KOPT-K1 (cell line): ENCODE measurements at regions not wholly inside any gene's neighbourhood (a gene's known extent, or its start where the extent isn't known, plus 50 kb on each side); places are given as distances from the start of the nearest gene placed in this dataset.

Experiments used
- H3K27ac ChIP-seq: fragments of 200-600 bp; sonication (generic); 2 replicates; pipeline ENCODE4 v1.5.1; 2016; ENCODE audit warnings: antibody characterized with exemption, mild to moderate bottlenecking, low read depth, low read length; ENCODE audit not compliant: poor library complexity, severe bottlenecking
- H3K36me3 ChIP-seq: fragments of 200-600 bp; sonication (generic); 2 replicates; pipeline ENCODE4 v1.5.1; 2017; ENCODE audit warnings: antibody characterized with exemption, mild to moderate bottlenecking, low read length, moderate library complexity; ENCODE audit not compliant: insufficient read depth
- H3K9me3 ChIP-seq: fragments of 200-600 bp; sonication (generic); 2 replicates; pipeline ENCODE4 v1.5.1; 2017; ENCODE audit warnings: antibody characterized with exemption, low read length, mild to moderate bottlenecking; ENCODE audit not compliant: insufficient read depth, poor library complexity, severe bottlenecking

- Histone ChIP-seq H3K27ac (no peak overlapping the region), H3K36me3 (no peaks in the 10 kb centered on the region), H3K9me3 (no peaks in the 10 kb centered on the region)
Measured at GRCh38 chr10:23988006-23988405, 220.9 kb upstream of the KIAA1217 start.

- no peaks in the 10 kb centered on the region for H3K36me3 ChIP-seq
- H3K27ac ChIP-seq: no peak overlapping the region
- no peaks in the 10 kb centered on the region for H3K9me3 ChIP-seq
Measured at GRCh38 chr10:23994459-23995046, 214.4 kb upstream of the KIAA1217 start.

DNA sequence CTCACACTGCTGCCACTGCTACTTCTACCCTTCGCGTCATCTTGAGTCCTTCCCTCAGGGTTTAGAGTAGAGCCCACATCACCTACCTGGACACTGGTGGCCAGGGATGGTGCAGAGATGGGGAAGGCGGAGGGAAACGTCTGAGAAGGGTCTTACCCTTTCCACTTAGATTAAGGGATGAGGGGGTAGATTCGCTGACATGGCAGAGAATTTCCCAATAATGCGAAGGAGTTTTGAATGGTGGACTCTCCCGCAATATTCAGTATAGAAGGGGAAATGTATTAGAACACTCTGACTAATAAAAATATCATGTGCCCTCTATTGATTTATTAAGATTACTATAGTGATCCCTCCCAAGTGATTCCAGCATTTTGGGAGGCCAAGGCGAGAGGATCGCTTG is 209.5 kb upstream of the KIAA1217 start:
- Histone ChIP-seq H3K36me3 (no peaks in the 10 kb centered on the region), H3K27ac (no peak overlapping the region), H3K9me3 (no peaks in the 10 kb centered on the region)

DNA sequence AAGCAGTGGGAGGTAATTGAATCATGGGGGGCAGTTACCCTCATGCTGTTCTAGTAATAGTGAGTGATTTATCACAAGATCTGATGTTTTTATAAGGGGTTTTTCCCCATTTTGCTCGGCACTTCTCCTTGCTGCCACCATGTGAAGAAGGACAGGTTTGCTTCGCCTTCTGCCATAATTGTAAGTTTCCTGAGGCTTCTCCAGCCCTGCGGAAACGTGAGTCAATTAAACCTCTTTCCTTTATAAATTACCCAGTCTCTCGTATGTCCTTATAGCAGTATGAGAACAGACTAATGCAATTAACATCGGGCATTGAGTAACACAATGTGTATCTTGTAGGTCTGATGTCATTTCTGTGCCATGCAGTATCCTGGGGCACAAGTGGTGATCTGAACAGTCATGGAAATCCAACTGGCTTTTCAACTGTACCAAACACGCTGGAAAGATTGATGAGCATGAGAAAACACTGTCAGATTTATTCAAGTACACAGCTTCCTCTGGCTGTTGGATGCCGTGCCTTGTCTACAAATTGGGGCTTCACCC is 208.6 kb upstream of the KIAA1217 start:
- no peak overlapping the region for H3K27ac ChIP-seq
- no peaks in the 10 kb centered on the region for H3K9me3 ChIP-seq
- no peaks in the 10 kb centered on the region for H3K36me3 ChIP-seq

DNA sequence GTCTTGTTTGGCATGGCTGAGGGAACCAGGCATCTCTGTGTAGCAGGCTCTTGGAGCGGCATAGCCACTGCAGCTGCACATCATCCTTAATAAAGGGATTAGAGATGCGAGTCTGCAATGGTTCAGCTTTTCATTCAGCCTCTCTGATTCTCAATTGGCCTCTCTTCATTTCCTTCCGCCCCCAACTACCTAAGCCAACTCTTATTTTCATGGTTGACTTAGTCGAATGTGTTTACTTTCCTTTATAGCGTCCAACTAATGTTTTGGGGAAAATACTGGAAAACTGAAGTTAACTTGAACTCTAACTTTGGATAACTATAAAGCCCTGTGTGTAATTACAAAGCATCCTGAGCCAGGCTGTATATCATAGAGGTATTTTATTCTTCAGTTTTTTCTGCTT is 202.2 kb upstream of the KIAA1217 start:
- H3K36me3 ChIP-seq: no peaks in the 10 kb centered on the region
- H3K9me3 ChIP-seq: no peaks in the 10 kb centered on the region
- H3K27ac ChIP-seq: no peak overlapping the region

DNA sequence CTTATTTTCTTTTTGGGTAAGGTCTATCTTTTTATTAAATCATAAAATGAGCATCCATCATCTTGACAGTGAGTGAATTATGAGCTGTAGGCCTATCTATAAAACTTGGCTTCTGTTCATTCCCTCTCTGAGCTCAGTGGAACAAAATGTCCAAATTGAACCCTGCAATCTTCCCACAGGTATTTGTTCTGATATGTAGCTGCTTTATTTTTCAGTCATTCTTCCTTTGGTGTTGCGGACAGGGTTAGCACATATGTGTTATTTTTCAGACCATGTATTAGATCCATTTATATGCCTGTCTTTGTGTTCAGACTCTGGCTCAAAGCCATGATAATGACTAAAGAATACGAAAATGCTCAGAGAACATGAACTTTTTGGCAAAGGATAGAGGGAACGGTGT is 201.6 kb upstream of the KIAA1217 start:
- H3K27ac ChIP-seq: no peak overlapping the region
- no peaks in the 10 kb centered on the region for H3K9me3 ChIP-seq

DNA sequence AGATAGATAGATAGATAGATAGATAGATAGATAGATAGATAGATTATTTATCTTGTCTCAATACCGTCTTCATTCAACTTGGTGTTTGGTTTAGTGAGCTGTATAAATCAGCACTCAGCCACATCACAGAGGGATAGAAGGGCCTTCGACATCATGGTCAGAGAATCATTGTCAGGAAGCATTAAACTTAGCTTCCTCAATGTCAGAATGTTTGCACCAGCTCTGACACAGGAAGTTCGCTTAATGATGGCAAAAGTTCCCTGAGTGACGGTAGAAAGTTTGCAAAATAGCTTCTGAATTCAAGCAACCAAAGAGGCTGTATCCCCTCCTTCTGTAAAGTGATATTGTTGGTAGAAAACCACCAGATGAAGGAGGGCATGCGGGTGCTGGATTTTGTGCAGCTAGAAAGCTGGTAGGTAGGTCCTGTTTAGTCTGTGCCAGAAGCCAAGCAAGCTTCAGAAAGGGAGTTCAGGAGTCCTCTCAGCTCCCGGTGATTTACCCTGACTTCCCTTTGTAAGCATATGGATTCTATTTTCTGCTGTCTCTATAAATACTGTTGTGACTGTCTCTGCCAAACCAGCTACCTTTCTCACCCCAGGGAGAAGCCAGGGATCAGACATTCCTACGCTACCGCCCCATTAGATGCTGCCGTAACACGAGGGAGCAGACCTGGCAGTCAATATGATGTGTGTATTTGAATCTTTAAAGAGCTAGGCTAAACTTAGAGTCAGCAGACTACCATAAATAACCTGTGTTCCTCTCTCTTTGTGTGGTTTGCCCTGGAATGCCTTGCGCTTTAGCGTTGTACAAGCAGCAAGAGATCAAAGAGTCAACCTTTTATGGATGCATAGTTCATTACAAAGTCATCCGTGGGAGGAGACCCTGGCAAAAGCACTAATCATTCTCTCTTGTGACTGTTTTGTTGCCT is 200.5 kb upstream of the KIAA1217 start:
- no peak overlapping the region for H3K27ac ChIP-seq
- H3K9me3 ChIP-seq: no peaks in the 10 kb centered on the region
- no peaks in the 10 kb centered on the region for H3K36me3 ChIP-seq

More for the DNA sequence above, 201.6 kb upstream of the KIAA1217 start:
- H3K36me3 ChIP-seq: no peaks in the 10 kb centered on the region

GRCh38 chr10:24009115-24009514 is 199.8 kb upstream of the KIAA1217 start:
- H3K36me3 ChIP-seq: no peaks in the 10 kb centered on the region
- H3K9me3 ChIP-seq: no peaks in the 10 kb centered on the region
- H3K27ac ChIP-seq: no peak overlapping the region

- H3K27ac ChIP-seq: no peak overlapping the region
- no peaks in the 10 kb centered on the region for H3K9me3 ChIP-seq
- no peaks in the 10 kb centered on the region for H3K36me3 ChIP-seq
Measured at GRCh38 chr10:24009736-24010135, 199.2 kb upstream of the KIAA1217 start.

GRCh38 chr10:24010436-24010970 is 198.4 kb upstream of the KIAA1217 start:
- Histone ChIP-seq H3K9me3 (no peaks in the 10 kb centered on the region), H3K27ac (no peak overlapping the region), H3K36me3 (no peaks in the 10 kb centered on the region)

DNA sequence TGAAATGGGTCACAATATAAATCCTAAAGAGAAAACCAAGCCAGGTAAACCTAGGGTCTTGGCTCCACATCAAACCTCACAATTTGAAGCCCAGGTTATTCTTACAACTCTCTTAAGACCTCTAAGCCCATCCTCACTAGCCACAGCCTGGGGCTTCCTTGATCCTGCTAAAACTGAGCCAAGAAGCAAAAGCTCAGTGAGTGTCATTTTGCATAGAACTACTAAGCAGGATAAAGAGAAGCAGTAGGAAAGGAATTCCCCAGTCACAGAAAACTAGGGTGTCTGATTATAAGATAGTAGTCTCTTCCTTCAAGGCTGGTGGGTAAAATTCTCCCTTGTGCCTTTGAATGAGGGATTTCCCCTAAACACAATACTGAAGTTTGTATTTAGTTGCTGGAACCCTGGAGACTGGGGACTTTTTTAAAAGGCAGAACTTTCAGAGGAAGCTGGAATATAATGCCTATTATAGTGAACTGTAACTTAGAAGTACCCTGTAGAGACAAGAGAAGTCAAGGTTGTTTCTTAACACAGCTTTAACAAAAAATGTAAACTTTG is 196.6 kb upstream of the KIAA1217 start:
- no peaks in the 10 kb centered on the region for H3K36me3 ChIP-seq
- no peak overlapping the region for H3K27ac ChIP-seq
- no peaks in the 10 kb centered on the region for H3K9me3 ChIP-seq

DNA sequence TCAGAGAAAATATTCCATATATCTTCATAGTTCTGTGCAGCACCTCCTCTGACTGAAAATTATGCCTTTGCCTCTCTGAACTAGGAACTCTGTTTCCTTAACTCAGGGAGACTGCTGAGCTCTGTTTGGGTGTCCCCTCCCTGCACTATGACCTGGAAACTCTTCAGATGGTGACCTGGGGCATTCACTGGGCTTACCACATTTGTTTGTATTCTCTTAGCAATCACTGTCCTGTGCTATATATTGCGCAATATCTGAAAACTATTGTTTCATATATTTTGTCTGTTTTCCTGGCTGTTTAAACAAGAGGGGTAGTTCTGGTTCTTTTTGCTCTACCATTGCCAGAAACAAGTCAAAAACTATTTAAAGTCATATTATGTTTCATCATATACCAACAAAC is 181.8 kb upstream of the KIAA1217 start:
- Histone ChIP-seq H3K36me3 (no peaks in the 10 kb centered on the region), H3K27ac (no peak overlapping the region), H3K9me3 (no peaks in the 10 kb centered on the region)

DNA sequence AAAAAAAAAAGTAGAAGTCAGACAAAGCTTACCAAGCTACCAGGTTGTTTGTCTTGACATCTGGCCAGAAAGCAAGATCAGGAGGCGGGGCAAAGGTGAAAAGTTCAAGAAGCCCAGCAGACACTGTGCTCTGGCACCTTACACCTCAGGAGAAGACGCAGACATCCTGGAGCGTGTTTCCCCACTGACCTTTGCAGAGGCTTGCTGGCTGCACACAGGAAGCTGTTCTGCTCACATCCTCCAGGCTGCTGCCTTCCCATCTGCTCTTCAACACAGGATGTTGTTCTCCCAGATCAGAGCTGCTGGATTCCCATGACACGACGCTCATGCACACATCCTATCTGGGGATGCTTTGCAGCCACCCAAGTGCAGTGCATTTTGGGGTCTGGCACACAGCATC is 174.4 kb upstream of the KIAA1217 start:
- H3K27ac ChIP-seq: no peak overlapping the region
- no peaks in the 10 kb centered on the region for H3K36me3 ChIP-seq
- no peaks in the 10 kb centered on the region for H3K9me3 ChIP-seq

- Histone ChIP-seq H3K36me3 (no peaks in the 10 kb centered on the region), H3K9me3 (no peaks in the 10 kb centered on the region), H3K27ac (no peak overlapping the region)
Measured at GRCh38 chr10:24035761-24036160, 173.2 kb upstream of the KIAA1217 start.

DNA sequence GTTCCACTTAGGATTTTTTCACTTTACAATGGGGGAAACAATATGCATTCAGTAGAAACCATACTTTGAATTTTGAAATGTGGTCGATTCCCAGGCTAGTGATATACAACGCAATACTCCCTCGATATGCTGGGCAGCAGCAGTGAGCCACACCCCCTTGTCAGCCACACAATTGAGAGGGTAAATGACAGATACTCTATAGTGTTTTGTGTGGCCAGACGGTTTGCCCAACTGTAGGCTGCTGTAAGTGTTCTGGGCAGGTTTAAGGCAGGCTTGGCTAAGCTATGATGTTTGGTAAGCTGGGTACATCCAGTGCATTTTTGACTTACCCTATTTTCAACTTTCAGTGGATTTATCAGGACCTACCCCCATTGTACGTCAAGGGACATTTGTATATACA is 169.6 kb upstream of the KIAA1217 start:
- no peaks in the 10 kb centered on the region for H3K36me3 ChIP-seq
- H3K9me3 ChIP-seq: no peaks in the 10 kb centered on the region
- H3K27ac ChIP-seq: no peak overlapping the region
